ENCODE measurements at regions not wholly inside any gene's neighbourhood (a gene's known extent, or its start where the extent isn't known, plus 50 kb on each side); places are given as distances from the start of the nearest gene placed in this dataset.

- no peak for DNase-seq (ENCODE audit: low spot score)
Measured at GRCh38 chr2:240341064-240341463, 94.4 kb upstream of the GPC1 start.

- DNase-seq (ENCODE audit: low spot score) = no peak
Measured at GRCh38 chr2:240343548-240343947, 91.9 kb upstream of the GPC1 start.

- no peak for DNase-seq (ENCODE audit: low spot score)
Measured at GRCh38 chr2:240344904-240345303, 90.6 kb upstream of the GPC1 start.

- no peak for DNase-seq (ENCODE audit: low spot score)
Measured at GRCh38 chr2:240346015-240346752, 89.3 kb upstream of the GPC1 start.

- DNase-seq (ENCODE audit: low spot score) = no peak
Measured at GRCh38 chr2:240346753-240347372, 88.6 kb upstream of the GPC1 start.

- DNase-seq (ENCODE audit: low spot score) = no peak
Measured at GRCh38 chr2:240347373-240347940, 88.0 kb upstream of the GPC1 start.

- DNase-seq (ENCODE audit: low spot score) = no peak
Measured at GRCh38 chr2:240347949-240348500, 87.4 kb upstream of the GPC1 start.

GRCh38 chr2:240348522-240348921, 86.9 kb upstream of the GPC1 start:
- no peak for DNase-seq (ENCODE audit: low spot score)

GRCh38 chr2:240349133-240350005, 86.1 kb upstream of the GPC1 start:
- no peak for DNase-seq (ENCODE audit: low spot score)

GRCh38 chr2:240350006-240350355, 85.5 kb upstream of the GPC1 start:
- no peak for DNase-seq (ENCODE audit: low spot score)

GRCh38 chr2:240350696-240351087, 84.8 kb upstream of the GPC1 start:
- DNase-seq (ENCODE audit: low spot score) = no peak

- DNase-seq (ENCODE audit: low spot score) = no peak
Measured at GRCh38 chr2:240351088-240351741, 84.2 kb upstream of the GPC1 start.

GRCh38 chr2:240351826-240352426, 83.5 kb upstream of the GPC1 start:
- DNase-seq (ENCODE audit: low spot score) = no peak

GRCh38 chr2:240353086-240353798, 82.2 kb upstream of the GPC1 start:
- no peak for DNase-seq (ENCODE audit: low spot score)

- DNase-seq (ENCODE audit: low spot score) = no peak
Measured at GRCh38 chr2:240353944-240354343, 81.5 kb upstream of the GPC1 start.

- peak; percentile 7 for DNase-seq (ENCODE audit: low spot score)
Measured at GRCh38 chr2:240355001-240355891, 80.2 kb upstream of the GPC1 start.

- DNase-seq (ENCODE audit: low spot score) = no peak
Measured at GRCh38 chr2:240355962-240356361, 79.5 kb upstream of the GPC1 start.

GRCh38 chr2:240356700-240357640, 78.5 kb upstream of the GPC1 start:
- DNase-seq (ENCODE audit: low spot score) = no peak

GRCh38 chr2:240357641-240358012, 77.8 kb upstream of the GPC1 start:
- no peak for DNase-seq (ENCODE audit: low spot score)

Data from LoVo (cell line).